Astrocyte (in vitro differentiated cells and primary cell): ENCODE measurements at regions not wholly inside any gene's neighbourhood (a gene's known extent, or its start where the extent isn't known, plus 50 kb on each side); places are given as distances from the start of the nearest gene placed in this dataset.

Experiments
- EZH2 ChIP-seq: IDR thresholded peaks from 2 replicates; pipeline ENCODE4 v1.6.1; 2012; ENCODE audit warnings: mild to moderate bottlenecking, low read length, inconsistent platforms; ENCODE audit not compliant: insufficient read depth
- TF ChIP-seq, protein P1 (sequence below): IDR thresholded peaks from 2 replicates; pipeline ENCODE4 v1.5.1; 2011; ENCODE audit warnings: low read depth, mild to moderate bottlenecking, inconsistent platforms, low read length, moderate library complexity; ENCODE audit not compliant: insufficient read depth

DNA sequence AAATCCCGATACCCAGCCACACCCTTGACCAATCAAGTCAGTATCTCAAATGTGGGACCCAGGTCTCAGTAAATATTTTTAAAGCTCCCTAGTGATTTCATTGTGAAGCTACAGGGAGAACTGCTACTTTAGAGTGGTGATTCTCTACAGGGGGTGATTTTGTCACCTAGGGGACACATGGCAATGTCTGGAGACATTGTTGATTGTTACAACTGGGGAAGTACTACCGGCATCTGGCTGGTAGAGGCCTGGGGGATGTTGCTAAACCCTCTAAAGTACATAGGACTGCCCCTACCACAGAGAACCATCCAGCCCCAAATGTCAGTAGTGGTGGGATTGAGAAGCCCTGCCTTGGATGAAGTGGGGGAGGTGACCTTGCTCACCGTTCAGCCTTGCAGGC, 152.9 kb downstream of the RPS24 start:
- TF ChIP-seq, protein P1, sequence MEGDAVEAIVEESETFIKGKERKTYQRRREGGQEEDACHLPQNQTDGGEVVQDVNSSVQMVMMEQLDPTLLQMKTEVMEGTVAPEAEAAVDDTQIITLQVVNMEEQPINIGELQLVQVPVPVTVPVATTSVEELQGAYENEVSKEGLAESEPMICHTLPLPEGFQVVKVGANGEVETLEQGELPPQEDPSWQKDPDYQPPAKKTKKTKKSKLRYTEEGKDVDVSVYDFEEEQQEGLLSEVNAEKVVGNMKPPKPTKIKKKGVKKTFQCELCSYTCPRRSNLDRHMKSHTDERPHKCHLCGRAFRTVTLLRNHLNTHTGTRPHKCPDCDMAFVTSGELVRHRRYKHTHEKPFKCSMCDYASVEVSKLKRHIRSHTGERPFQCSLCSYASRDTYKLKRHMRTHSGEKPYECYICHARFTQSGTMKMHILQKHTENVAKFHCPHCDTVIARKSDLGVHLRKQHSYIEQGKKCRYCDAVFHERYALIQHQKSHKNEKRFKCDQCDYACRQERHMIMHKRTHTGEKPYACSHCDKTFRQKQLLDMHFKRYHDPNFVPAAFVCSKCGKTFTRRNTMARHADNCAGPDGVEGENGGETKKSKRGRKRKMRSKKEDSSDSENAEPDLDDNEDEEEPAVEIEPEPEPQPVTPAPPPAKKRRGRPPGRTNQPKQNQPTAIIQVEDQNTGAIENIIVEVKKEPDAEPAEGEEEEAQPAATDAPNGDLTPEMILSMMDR = no peak
- no peak for TF ChIP-seq EZH2
